ENCODE measurements at regions not wholly inside any gene's neighbourhood (a gene's known extent, or its start where the extent isn't known, plus 50 kb on each side); places are given as distances from the start of the nearest gene placed in this dataset.

DNA sequence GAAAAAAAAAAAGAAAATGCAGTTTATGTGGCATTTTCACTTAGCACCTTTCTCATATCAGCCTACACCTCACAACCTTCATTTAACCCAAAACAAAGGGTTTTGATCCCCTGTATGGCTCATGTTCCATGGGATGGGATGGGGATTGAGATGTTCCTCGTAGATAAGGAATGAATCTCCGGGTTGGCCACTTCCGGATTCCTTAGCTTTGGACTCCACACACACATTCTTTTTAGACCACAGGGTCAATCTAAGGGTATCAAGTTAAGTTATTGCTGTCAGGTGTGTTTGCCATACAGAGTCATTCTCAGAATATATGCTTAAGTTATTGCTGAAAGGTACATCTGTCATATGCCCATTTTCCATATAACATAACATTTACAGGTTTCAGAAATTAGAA, 301.4 kb upstream of the TGFBR2 start:
- POLR2A ChIA-PET (ENCODE audit: unreplicated experiment), result no interaction called here

More for the DNA sequence above, 301.4 kb upstream of the TGFBR2 start:
- BruUV-seq (replicated peaks), result no TSS peak
- no peak overlapping the region for H4K8ac ChIP-seq (ENCODE audit: low read depth in 2 of 2, low read length in 2 of 2)
- H2BK15ac ChIP-seq (ENCODE audit: low read depth, low read length), result no peak overlapping the region
- dilution Hi-C loops (cut with HindIII; ENCODE audit: low sequenced_read_pairs, unreplicated experiment), result no loop called here
- no peaks in the 10 kb centered on the region for H3K9me1 ChIP-seq (ENCODE audit: insufficient read depth, low read length)
- H2BK5ac ChIP-seq (ENCODE audit: low read depth, low read length, poor library complexity, severe bottlenecking), result no peak overlapping the region
- no peak overlapping the region for H3K4ac ChIP-seq (ENCODE audit: low read depth, low read length)
- H3K36me3 ChIP-seq (ENCODE audit: control insufficient read depth, insufficient read depth, low read length), result no peaks in the 10 kb centered on the region
- in situ Hi-C loops (cut with MboI; ENCODE audit: low sequenced_read_pairs), result no loop called here
- H3K56ac ChIP-seq (ENCODE audit: extremely low read depth, insufficient read depth, low read length), result no peak overlapping the region
- no peak for TF ChIP-seq NFE2L2 (IDR thresholded peaks at IDR 0.05; ENCODE audit: low read depth, low read length)
- H2BK20ac ChIP-seq (ENCODE audit: low read depth, low read length), result no peak overlapping the region
- CTCF ChIA-PET, result no interaction called here
- ATAC-seq (ENCODE audit: low read depth) (no peak), DNase-seq (no peak)
- H3K9ac ChIP-seq (ENCODE audit: low read depth, low read length), result no peak overlapping the region
- no peak overlapping the region for H4K5ac ChIP-seq (ENCODE audit: low read depth, low read length)
- H2AK5ac ChIP-seq (ENCODE audit: low read depth, low read length), result no peak overlapping the region
- no peak overlapping the region for H3K27ac ChIP-seq (ENCODE audit: insufficient read depth, low read length)
- H3K4me1 ChIP-seq (ENCODE audit: control insufficient read depth, insufficient read depth, low read length), result peaks cover 5% of the 10 kb centered on the region
- no peak overlapping the region for H2AFZ ChIP-seq (replicated peaks; ENCODE audit: low read length, poor library complexity)
- H4K20me1 ChIP-seq (ENCODE audit: insufficient read depth, low read length), result no peaks in the 10 kb centered on the region
- no peak overlapping the region for H3K4me2 ChIP-seq (ENCODE audit: low read depth, low read length)
- H2AK9ac ChIP-seq (replicated peaks; ENCODE audit: low read depth, low read length, poor library complexity), result no peak overlapping the region
- peaks cover 5% of the 10 kb centered on the region; the same call in 1 of the 2 replicates for H3K9me3 ChIP-seq (ENCODE audit: control insufficient read depth, insufficient read depth, low read length)
- no peak overlapping the region for H4K91ac ChIP-seq (ENCODE audit: insufficient read depth, low read depth, low read length)
- no peak overlapping the region for H3K23ac ChIP-seq (ENCODE audit: low read depth, low read length)
- no peak overlapping the region for H3K14ac ChIP-seq (replicated peaks; ENCODE audit: low read depth, low read length)
- no peak overlapping the region for H2BK120ac ChIP-seq (ENCODE audit: low read depth, low read length)
- H3K18ac ChIP-seq (ENCODE audit: low read depth, low read length), result no peak overlapping the region
- no peak overlapping the region for H3K4me3 ChIP-seq (ENCODE audit: insufficient read depth, low read depth, low read length)
- intact Hi-C loops (cut with micrococcal nuclease), result no loop called here
- no peaks in the 10 kb centered on the region for H3K79me1 ChIP-seq (ENCODE audit: low read depth in 1 of 2, low read length in 2 of 2)
- no peaks in the 10 kb centered on the region for H3K27me3 ChIP-seq (ENCODE audit: control insufficient read depth, insufficient read depth, low read length)
- no CpG with 5 or more reads among the region's 3 CpGs for WGBS, 2 experiments (ENCODE audit: extremely low coverage in 2 of 2, insufficient read length in 1 of 2)

Measured in IMR-90 (cell line).